Lung (tissue), 11 donors: ENCODE measurements at regions not wholly inside any gene's neighbourhood (a gene's known extent, or its start where the extent isn't known, plus 50 kb on each side); places are given as distances from the start of the nearest gene placed in this dataset.

Source experiments
- ATAC-seq: fragments of 200-7000 bp; cut with Tn5 transposase; one replicate; pipeline ENCODE4 v1.9.1; 2020; ENCODE audit warnings: moderate number of reproducible peaks; ENCODE audit not compliant: insufficient read depth, low FRiP score
- DNase-seq, 3 donors: peaks; one replicate each; pipeline ENCODE4 v3.0.0-alpha.2; 2013 to 2017
- H3K27ac ChIP-seq, 2 donors: one replicate each; pipeline ENCODE4 v1.5.1; 2013; ENCODE audit warnings: mild to moderate bottlenecking in 2 of 2, moderate library complexity in 2 of 2, control low read depth in 1 of 2, inconsistent platforms in 1 of 2, low read depth in 1 of 2, low read length in 1 of 2
- H3K27me3 ChIP-seq, 3 donors: one replicate each; pipeline ENCODE4 v1.5.1; 2013; ENCODE audit warnings: low read length in 2 of 3; ENCODE audit not compliant: control insufficient read depth in 3 of 3, insufficient read depth in 3 of 3
- H3K36me3 ChIP-seq, 4 donors: one replicate each; pipeline ENCODE4 v1.5.1; 2013; ENCODE audit warnings: low read length in 4 of 4, mild to moderate bottlenecking in 1 of 4, moderate library complexity in 1 of 4; ENCODE audit not compliant: control insufficient read depth in 4 of 4, insufficient read depth in 4 of 4
- H3K4me1 ChIP-seq, 5 donors: one replicate each; pipeline ENCODE4 v1.5.1; 2013; ENCODE audit warnings: low read length in 5 of 5, mild to moderate bottlenecking in 2 of 5, moderate library complexity in 1 of 5; ENCODE audit not compliant: control insufficient read depth in 5 of 5, insufficient read depth in 5 of 5
- H3K4me3 ChIP-seq: one replicate; pipeline ENCODE4 v1.5.1; 2013; ENCODE audit warnings: mild to moderate bottlenecking, control low read depth, moderate library complexity
- H3K9ac ChIP-seq, 2 donors: one replicate each; pipeline ENCODE4 v1.5.1; 2013; ENCODE audit warnings: low read length in 2 of 2, control low read depth in 1 of 2; ENCODE audit not compliant: insufficient read depth in 1 of 2
- H3K9me3 ChIP-seq, 4 donors: one replicate each; pipeline ENCODE4 v1.5.1; 2013; ENCODE audit warnings: low read length in 3 of 4, mild to moderate bottlenecking in 1 of 4, moderate library complexity in 1 of 4; ENCODE audit not compliant: control insufficient read depth in 4 of 4, insufficient read depth in 3 of 4
- WGBS, 2 donors: extraction: QIAGEN DNeasy Blood & Tissue Kit; methylation state at CpG; one replicate each; pipeline ENCODE4 v1.1.7; 2013; 5-methylcytosine and 5-hydroxymethylcytosine counted together
- TF ChIP-seq, protein P1 (sequence below): IDR thresholded peaks from 2 replicates; pipeline ENCODE4 v1.5.1; 2012; ENCODE audit warnings: mild to moderate bottlenecking; ENCODE audit errors: control extremely low read depth, extremely low read depth
- donor health status: control.
- donor health status: control.
- donor health status: Bipolar disorder and iron deficiency.
- donor health status: healthy.
- donor health status: DM: yes; HTN: yes; CAD: no.

DNA sequence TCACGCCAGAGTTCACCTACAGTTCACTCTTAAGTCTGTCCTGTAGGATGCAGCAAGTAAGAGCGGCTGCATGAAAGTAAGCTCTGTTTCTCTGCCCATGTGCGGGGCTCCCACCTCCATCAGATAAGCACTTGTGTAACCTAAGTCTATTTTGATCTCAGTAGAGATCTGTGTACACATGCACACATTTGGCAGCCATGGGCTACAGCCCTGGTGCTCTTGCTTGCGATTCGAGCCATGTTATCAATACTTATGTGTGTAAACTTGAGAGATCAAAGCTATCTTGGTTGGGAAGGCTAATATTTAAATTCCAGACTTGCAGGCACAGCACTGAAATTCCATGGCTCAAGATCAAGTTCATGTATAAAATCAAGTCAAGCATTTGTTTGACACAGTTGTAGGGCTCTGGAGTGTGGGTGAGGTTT, 244.7 kb upstream of the FGGY start:
- peaks cover 0 to 29% (median 10%) of the 10 kb centered on the region in 5 donors for H3K4me1 ChIP-seq
- DNase-seq (peak; percentile 63 to 85 (median 67)), ATAC-seq (no peak)
- H3K27me3 ChIP-seq = no peaks in the 10 kb centered on the region
- no peaks in the 10 kb centered on the region for H3K36me3 ChIP-seq
- 65 to 86% methylated on average over 5 of the region's 5 CpGs for WGBS, 2 donors
- TF ChIP-seq, protein P1, sequence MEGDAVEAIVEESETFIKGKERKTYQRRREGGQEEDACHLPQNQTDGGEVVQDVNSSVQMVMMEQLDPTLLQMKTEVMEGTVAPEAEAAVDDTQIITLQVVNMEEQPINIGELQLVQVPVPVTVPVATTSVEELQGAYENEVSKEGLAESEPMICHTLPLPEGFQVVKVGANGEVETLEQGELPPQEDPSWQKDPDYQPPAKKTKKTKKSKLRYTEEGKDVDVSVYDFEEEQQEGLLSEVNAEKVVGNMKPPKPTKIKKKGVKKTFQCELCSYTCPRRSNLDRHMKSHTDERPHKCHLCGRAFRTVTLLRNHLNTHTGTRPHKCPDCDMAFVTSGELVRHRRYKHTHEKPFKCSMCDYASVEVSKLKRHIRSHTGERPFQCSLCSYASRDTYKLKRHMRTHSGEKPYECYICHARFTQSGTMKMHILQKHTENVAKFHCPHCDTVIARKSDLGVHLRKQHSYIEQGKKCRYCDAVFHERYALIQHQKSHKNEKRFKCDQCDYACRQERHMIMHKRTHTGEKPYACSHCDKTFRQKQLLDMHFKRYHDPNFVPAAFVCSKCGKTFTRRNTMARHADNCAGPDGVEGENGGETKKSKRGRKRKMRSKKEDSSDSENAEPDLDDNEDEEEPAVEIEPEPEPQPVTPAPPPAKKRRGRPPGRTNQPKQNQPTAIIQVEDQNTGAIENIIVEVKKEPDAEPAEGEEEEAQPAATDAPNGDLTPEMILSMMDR = no peak
- H3K9ac ChIP-seq = no peak overlapping the region
- no peak overlapping the region for H3K4me3 ChIP-seq
- H3K27ac ChIP-seq = no peak overlapping the region
- no peaks in the 10 kb centered on the region for H3K9me3 ChIP-seq

DNA sequence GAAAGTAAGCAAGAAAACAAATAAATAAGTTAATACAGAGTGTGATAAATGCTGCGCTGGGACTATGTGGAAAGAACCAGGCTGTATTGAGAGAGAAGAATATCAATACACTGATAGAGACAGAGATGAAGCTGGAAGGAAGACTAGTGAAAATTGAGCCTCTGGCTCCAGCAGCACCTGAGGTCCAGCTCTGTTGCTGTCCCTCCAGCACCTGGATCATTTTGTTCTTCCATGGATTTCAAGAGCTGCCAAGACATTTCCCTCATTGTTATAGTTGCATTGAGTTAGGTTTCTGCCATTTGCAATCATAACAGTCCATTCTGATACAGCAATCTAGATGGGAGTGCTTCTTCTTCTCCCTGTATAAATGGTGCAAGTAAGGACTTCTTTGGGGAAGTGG, 242.7 kb upstream of the FGGY start:
- H3K27me3 ChIP-seq = no peaks in the 10 kb centered on the region
- H3K36me3 ChIP-seq = no peaks in the 10 kb centered on the region
- H3K4me1 ChIP-seq = peaks cover 2 to 38% (median 21%) of the 10 kb centered on the region in 5 donors
- no peaks in the 10 kb centered on the region for H3K9me3 ChIP-seq
- no peak overlapping the region for H3K9ac ChIP-seq
- TF ChIP-seq, protein P1 = no peak
- DNase-seq (no peak), ATAC-seq (no peak)
- 99 to 100% methylated on average over 1 of the region's 1 CpG for WGBS, 2 donors
- no peak overlapping the region for H3K27ac ChIP-seq
- no peak overlapping the region for H3K4me3 ChIP-seq

DNA sequence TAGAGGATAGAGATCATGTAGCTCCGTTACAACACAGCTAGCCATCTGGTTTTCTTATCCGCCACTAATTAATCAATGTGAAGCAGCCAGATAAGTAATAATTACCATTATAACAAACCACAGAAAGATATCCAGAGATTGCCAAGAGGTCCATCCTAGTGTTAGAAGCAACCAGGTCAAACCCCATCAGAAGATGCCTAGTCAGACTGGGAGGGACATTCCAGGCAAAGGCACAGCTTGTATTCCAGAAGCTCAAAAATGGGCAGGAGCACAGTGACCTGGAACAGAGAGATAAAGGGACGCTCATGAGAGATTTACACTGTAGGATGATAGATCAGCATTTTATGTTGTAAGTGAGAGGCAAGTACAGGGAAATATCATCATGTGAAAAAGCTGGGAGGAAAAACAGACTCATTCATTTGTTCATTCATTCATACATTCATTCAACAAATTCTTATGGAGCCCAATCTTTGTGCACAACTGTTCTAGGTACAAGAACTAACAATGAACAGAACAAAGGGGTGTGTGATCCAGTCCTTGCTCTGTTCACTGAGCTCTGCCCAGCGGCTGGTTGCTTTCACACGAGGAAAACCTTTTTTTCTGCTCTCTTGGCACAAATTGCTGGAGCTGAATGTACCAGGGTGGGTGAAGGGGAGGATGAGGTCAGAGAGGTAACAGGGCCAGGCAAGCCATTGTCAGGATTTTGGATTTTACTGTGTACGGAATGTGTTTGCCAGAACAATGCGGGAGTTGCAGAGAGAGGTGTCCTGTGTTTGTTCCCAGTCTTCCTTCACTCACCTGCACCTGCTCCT, 240.8 kb upstream of the FGGY start:
- TF ChIP-seq, protein P1 = no peak
- peak in 2 of 3 donors; percentile 57 to 63 for DNase-seq
- Histone ChIP-seq H3K36me3 (no peaks in the 10 kb centered on the region), H3K27me3 (no peaks in the 10 kb centered on the region), H3K4me1 (peaks cover 2 to 38% (median 21%) of the 10 kb centered on the region in 5 donors), H3K27ac (no peak overlapping the region), H3K9ac (peak overlapping the region in 1 of 2 donors; percentile 14), H3K9me3 (no peaks in the 10 kb centered on the region), H3K4me3 (no peak overlapping the region)
- 80 to 87% methylated on average over 7 of the region's 7 CpGs for WGBS, 2 donors
- ATAC-seq = peak; percentile 54
